ENCODE measurements at regions not wholly inside any gene's neighbourhood (a gene's known extent, or its start where the extent isn't known, plus 50 kb on each side); places are given as distances from the start of the nearest gene placed in this dataset.

DNA sequence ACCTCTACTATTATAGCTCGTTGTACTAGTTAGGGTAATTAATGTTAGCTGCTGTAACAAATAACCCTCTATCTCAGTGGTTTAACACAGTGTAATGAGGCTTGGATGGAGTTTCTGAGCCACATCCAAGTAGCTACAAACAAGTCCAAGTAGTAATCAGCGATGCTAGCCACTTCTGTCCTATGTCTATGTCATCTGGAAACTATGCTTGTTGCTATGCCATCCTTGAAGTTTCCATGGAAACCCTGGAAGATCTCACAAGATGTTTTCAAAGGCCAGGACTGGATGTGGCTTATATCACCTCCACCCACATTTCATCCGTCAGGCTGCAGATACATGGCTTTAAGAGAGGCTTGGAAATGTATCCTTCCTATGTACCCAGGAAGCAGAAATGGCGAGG, 422.1 kb downstream of the AACS start (continued):
- no peak for TF ChIP-seq ZNF263 (CRISPR knock-in tag; IDR thresholded peaks at IDR 0.05; ENCODE audit: low read depth)
- TF ChIP-seq, protein P1, sequence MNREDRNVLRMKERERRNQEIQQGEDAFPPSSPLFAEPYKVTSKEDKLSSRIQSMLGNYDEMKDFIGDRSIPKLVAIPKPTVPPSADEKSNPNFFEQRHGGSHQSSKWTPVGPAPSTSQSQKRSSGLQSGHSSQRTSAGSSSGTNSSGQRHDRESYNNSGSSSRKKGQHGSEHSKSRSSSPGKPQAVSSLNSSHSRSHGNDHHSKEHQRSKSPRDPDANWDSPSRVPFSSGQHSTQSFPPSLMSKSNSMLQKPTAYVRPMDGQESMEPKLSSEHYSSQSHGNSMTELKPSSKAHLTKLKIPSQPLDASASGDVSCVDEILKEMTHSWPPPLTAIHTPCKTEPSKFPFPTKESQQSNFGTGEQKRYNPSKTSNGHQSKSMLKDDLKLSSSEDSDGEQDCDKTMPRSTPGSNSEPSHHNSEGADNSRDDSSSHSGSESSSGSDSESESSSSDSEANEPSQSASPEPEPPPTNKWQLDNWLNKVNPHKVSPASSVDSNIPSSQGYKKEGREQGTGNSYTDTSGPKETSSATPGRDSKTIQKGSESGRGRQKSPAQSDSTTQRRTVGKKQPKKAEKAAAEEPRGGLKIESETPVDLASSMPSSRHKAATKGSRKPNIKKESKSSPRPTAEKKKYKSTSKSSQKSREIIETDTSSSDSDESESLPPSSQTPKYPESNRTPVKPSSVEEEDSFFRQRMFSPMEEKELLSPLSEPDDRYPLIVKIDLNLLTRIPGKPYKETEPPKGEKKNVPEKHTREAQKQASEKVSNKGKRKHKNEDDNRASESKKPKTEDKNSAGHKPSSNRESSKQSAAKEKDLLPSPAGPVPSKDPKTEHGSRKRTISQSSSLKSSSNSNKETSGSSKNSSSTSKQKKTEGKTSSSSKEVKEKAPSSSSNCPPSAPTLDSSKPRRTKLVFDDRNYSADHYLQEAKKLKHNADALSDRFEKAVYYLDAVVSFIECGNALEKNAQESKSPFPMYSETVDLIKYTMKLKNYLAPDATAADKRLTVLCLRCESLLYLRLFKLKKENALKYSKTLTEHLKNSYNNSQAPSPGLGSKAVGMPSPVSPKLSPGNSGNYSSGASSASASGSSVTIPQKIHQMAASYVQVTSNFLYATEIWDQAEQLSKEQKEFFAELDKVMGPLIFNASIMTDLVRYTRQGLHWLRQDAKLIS (CRISPR knock-in tag; IDR thresholded peaks at IDR 0.05; ENCODE audit: borderline replicate concordance): no peak

DNA sequence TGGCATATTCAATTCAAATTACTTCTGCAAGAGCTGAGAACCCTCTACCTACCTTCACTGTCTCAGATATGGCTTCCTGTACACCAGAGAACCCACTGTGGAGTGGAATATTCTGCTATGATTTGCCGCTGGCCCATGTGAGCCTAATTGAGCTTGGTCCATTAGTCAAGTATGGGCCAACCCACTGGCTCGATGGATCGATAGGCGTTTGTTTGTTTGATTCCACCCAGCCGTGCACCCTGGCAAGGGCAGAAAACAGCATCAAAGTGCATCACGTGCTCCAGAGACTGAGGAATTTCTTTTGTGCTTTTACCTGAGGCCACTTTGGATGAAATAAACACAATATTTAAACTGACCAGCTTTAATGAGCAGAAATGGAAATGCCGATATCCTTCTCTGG, 426.3 kb downstream of the AACS start:
- Mint-ChIP-seq H3K27ac (no peak overlapping the region), H3K4me1 (peaks cover 10% of the 10 kb centered on the region), H3K27me3 (ENCODE audit: low read depth) (peaks cover 2% of the 10 kb centered on the region; the same call in 1 of the 2 replicates), H3K9me3 (peaks cover 24% of the 10 kb centered on the region), H3K4me3 (no peak overlapping the region), H3K36me3 (peaks cover 14% of the 10 kb centered on the region)
- DNase-seq (ENCODE audit: low spot score) (no peak), ATAC-seq (no peak)
- POLR2A ChIA-PET: no interaction called here
- CTCF ChIA-PET: no interaction called here
- TF ChIP-seq ELF4 (CRISPR knock-in tag; IDR thresholded peaks at IDR 0.05; ENCODE audit: low read depth): no peak

DNA sequence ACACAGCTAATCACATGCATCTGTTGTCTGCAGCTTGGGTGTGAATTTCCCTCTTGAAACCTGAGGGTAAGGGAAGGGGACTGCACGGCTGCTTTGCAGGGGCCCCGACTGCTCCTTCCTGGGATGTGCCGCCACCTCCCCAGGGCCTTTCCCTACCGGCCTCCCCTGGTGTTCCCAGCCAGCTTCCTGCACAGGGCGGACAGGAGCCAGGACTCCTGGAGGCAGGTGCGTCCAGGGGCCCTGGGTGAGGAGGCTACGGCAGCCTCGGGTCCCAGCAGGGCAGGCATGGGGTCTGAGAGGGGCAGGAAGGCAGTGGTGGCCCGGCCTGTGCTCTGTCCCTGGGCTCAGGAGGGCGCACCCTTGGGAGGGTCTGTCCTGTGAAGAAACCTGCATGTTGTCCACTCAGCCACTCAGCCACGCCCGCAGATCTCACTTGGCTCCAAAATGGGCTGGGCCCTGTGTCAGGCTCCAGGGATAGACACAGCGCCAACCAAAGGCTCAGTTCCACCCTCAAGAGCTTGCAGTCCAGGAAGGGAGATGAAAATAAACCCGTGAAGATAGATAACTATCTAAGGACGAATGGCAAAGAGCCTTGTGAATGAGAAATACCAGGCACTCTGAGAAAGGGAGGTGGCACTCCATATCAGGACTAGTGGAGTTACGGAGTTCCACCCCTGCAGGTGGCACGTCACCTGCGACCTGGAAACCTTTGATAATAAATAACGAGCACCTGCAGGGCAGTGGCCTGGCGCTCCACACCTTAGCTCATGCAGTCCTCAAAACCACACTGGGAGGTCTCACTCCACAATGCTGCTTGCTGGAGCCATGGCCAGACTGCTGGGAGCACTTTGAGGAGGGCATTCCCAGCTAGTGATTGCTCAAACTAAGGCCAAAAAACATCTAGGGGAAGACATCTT, 427.4 kb downstream of the AACS start:
- TF ChIP-seq ELF4 (CRISPR knock-in tag; IDR thresholded peaks at IDR 0.05; ENCODE audit: low read depth): no peak
- TF ChIP-seq, protein P2, sequence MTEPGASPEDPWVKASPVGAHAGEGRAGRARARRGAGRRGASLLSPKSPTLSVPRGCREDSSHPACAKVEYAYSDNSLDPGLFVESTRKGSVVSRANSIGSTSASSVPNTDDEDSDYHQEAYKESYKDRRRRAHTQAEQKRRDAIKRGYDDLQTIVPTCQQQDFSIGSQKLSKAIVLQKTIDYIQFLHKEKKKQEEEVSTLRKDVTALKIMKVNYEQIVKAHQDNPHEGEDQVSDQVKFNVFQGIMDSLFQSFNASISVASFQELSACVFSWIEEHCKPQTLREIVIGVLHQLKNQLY (CRISPR knock-in tag; IDR thresholded peaks at IDR 0.05): no peak
- no peak for TF ChIP-seq ETV6 (CRISPR knock-in tag; IDR thresholded peaks at IDR 0.05)
- TF ChIP-seq ZNF263 (CRISPR knock-in tag; IDR thresholded peaks at IDR 0.05; ENCODE audit: low read depth): no peak
- TF ChIP-seq NR1H2 (CRISPR knock-in tag; IDR thresholded peaks at IDR 0.05): no peak
- TF ChIP-seq TP53 (CRISPR knock-in tag; IDR thresholded peaks at IDR 0.05): no peak
- TF ChIP-seq, protein P3, sequence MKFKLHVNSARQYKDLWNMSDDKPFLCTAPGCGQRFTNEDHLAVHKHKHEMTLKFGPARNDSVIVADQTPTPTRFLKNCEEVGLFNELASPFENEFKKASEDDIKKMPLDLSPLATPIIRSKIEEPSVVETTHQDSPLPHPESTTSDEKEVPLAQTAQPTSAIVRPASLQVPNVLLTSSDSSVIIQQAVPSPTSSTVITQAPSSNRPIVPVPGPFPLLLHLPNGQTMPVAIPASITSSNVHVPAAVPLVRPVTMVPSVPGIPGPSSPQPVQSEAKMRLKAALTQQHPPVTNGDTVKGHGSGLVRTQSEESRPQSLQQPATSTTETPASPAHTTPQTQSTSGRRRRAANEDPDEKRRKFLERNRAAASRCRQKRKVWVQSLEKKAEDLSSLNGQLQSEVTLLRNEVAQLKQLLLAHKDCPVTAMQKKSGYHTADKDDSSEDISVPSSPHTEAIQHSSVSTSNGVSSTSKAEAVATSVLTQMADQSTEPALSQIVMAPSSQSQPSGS (CRISPR knock-in tag; IDR thresholded peaks at IDR 0.05; ENCODE audit: borderline replicate concordance, low read depth): no peak
- TF ChIP-seq, protein P4, sequence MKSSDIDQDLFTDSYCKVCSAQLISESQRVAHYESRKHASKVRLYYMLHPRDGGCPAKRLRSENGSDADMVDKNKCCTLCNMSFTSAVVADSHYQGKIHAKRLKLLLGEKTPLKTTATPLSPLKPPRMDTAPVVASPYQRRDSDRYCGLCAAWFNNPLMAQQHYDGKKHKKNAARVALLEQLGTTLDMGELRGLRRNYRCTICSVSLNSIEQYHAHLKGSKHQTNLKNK (CRISPR knock-in tag; IDR thresholded peaks at IDR 0.05): no peak
- no peak overlapping the region for H3K4me3 Mint-ChIP-seq
- H3K9me3 Mint-ChIP-seq: peaks cover 13% of the 10 kb centered on the region
- DNase-seq (ENCODE audit: low spot score): no peak
- peaks cover 17% of the 10 kb centered on the region for H3K4me1 Mint-ChIP-seq
- peaks cover 2% of the 10 kb centered on the region; the same call in 1 of the 2 replicates for H3K27me3 Mint-ChIP-seq (ENCODE audit: low read depth)
- peaks cover 9% of the 10 kb centered on the region for H3K36me3 Mint-ChIP-seq
- no peak; the same call in 1 of the 2 replicates for ATAC-seq
- CTCF ChIA-PET: no interaction called here
- H3K27ac Mint-ChIP-seq: no peak overlapping the region
- POLR2A ChIA-PET: interaction anchor here (0.5 kb wide), 1 partner anchor 306 kb away, joined by 3 read pairs; the partner anchor contains the start of gene TMEM132B

DNA sequence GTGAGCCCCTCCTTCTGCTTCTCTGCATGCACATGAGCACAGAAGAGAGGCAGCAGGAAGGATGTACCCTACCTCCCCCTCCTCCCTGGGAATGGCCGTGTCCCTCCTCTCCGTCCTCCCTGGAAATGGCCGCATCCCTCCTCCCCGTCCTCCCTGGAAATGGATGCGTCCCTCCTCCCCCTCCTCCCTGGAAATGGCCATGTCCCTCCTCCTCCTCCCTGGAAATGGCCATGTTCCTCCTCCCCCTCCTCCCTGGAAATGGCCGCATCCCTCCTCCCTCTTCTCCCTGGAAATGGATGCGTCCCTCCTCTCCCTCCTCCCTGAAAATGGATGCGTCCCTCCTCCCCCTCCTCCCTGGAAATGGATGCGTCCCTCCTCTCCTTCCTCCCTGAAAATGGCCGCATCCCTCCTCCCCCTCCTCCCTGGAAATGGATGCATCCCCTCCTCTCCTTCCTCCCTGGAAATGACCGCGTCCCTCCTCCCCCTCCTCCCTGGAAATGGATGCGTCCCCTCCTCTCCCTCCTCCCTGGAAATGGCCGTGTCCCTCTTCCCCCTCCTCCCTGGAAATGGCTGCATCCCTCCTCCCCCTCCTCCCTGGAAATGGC, 428.6 kb downstream of the AACS start:
- Mint-ChIP-seq H3K27me3 (ENCODE audit: low read depth) (peaks cover 2% of the 10 kb centered on the region; the same call in 1 of the 2 replicates), H3K9me3 (peaks cover 5% of the 10 kb centered on the region), H3K27ac (no peak overlapping the region), H3K4me1 (peaks cover 27% of the 10 kb centered on the region), H3K36me3 (peaks cover 2% of the 10 kb centered on the region; the same call in 1 of the 2 replicates), H3K4me3 (no peak overlapping the region)
- ChIA-PET CTCF (no interaction called here), POLR2A (no interaction called here)
- TF ChIP-seq, protein P5, sequence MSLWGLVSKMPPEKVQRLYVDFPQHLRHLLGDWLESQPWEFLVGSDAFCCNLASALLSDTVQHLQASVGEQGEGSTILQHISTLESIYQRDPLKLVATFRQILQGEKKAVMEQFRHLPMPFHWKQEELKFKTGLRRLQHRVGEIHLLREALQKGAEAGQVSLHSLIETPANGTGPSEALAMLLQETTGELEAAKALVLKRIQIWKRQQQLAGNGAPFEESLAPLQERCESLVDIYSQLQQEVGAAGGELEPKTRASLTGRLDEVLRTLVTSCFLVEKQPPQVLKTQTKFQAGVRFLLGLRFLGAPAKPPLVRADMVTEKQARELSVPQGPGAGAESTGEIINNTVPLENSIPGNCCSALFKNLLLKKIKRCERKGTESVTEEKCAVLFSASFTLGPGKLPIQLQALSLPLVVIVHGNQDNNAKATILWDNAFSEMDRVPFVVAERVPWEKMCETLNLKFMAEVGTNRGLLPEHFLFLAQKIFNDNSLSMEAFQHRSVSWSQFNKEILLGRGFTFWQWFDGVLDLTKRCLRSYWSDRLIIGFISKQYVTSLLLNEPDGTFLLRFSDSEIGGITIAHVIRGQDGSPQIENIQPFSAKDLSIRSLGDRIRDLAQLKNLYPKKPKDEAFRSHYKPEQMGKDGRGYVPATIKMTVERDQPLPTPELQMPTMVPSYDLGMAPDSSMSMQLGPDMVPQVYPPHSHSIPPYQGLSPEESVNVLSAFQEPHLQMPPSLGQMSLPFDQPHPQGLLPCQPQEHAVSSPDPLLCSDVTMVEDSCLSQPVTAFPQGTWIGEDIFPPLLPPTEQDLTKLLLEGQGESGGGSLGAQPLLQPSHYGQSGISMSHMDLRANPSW (CRISPR knock-in tag; conservative IDR thresholded peaks at IDR 0.05; ENCODE audit: low read depth): no peak
- peak; percentile 73; the same call in 1 of the 2 replicates for TF ChIP-seq ZNF263 (CRISPR knock-in tag; IDR thresholded peaks at IDR 0.05; ENCODE audit: low read depth)
- TF ChIP-seq JAZF1 (CRISPR knock-in tag; IDR thresholded peaks at IDR 0.05): no peak
- ATAC-seq: no peak
- DNase-seq (ENCODE audit: low spot score): no peak
